Neuron (in vitro differentiated cells): ENCODE measurements at regions not wholly inside any gene's neighbourhood (a gene's known extent, or its start where the extent isn't known, plus 50 kb on each side); places are given as distances from the start of the nearest gene placed in this dataset.
"Not testable (repeated sequence)": the region's sequence is repeated elsewhere in the genome, so short reads cannot be mapped to it uniquely, and the experiment has no call there.

Experiments used
- H2AFZ ChIP-seq: one replicate; pipeline ENCODE4 v1.6.1; 2013; ENCODE audit warnings: low read depth, mild to moderate bottlenecking, inconsistent platforms, low read length, moderate library complexity
- H3K27me3 ChIP-seq: one replicate; pipeline ENCODE4 v1.6.1; 2013; ENCODE audit warnings: low read length; ENCODE audit not compliant: insufficient read depth
- H3K36me3 ChIP-seq: one replicate; pipeline ENCODE4 v1.6.1; 2013; ENCODE audit warnings: low read length; ENCODE audit not compliant: insufficient read depth
- H3K4me1 ChIP-seq: one replicate; pipeline ENCODE4 v1.6.1; 2013; ENCODE audit warnings: low read length; ENCODE audit not compliant: insufficient read depth
- H3K4me3 ChIP-seq: 2 replicates; pipeline ENCODE4 v1.5.1; 2013; ENCODE audit warnings: mild to moderate bottlenecking, low read length, moderate library complexity
- H3K9me3 ChIP-seq: one replicate; pipeline ENCODE4 v1.6.1; 2013; ENCODE audit warnings: low read length

DNA sequence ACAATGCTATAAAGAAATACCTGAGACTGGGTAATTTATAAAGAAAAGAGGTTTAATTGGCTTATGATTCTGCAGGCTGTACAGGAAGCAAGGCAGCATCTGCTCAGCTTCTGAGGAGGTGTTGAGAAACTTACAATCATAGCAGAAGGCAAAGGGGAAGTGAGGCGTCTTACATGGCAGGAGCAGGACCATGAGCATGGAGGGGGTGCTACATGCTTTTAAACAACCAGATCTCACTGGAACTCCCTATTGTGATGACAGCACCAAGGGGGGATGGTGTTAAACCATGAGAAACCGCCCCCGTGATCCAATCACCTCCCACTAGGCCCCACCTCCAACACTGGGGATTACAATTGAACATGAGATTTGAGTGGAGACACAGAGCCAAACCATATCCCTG, 163.7 kb upstream of the SLC38A2 start:
- H3K4me1 ChIP-seq, H3K4me3 ChIP-seq, H2AFZ ChIP-seq, H3K36me3 ChIP-seq, H3K27me3 ChIP-seq, H3K9me3 ChIP-seq: not testable (repeated sequence)

GRCh38 chr12:46535907-46536306, 163.3 kb upstream of the SLC38A2 start:
- no peaks in the 10 kb centered on the region for H3K27me3 ChIP-seq
- H3K4me3 ChIP-seq = no peak overlapping the region
- no peaks in the 10 kb centered on the region for H3K4me1 ChIP-seq
- no peak overlapping the region for H2AFZ ChIP-seq
- H3K9me3 ChIP-seq = no peaks in the 10 kb centered on the region
- H3K36me3 ChIP-seq = no peaks in the 10 kb centered on the region

DNA sequence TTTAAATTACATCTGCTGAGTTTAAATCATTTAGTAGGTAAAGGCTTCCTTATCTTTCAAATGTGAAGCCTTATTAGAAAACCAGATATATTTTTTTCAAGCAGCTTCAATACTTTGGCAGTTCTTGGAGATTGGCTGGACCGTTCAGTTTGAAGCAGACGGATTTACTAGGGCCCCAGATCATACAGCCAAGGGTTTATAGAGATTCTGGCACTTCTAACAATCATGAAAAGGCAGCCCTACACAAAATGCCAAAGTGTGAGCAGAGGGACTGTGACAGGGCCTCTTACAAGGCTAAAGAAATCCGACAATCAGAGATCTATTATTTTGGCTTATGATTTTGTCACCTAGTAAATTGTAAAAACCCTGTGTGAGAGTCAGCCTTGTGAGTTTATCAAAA, 162.8 kb upstream of the SLC38A2 start:
- Histone ChIP-seq H2AFZ (no peak overlapping the region), H3K4me3 (no peak overlapping the region), H3K4me1 (no peaks in the 10 kb centered on the region), H3K36me3 (no peaks in the 10 kb centered on the region), H3K27me3 (no peaks in the 10 kb centered on the region), H3K9me3 (no peaks in the 10 kb centered on the region)

DNA sequence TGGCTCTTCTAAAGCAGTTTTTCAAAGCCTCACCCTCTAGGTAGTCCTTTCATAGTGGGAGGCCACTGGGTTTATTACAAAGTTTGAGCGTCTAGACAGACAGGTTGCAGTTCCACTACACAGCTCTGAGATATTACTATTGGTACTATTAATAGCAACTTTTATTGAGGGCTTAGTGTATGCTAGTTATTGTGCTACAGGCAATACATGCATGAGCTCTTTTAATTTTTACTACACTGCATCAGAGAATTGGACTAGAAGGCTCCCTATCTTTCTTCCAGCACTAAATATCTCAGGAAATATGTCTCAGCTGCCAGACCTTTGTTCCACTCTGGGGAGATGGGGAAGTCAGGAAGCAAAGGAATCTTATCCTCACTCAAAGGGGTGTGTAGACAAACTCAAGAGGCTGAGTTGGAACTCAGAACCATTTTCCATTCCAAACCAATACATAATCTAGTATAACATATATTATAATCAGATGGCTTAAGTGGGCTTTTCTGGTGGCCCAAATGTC, 161.8 kb upstream of the SLC38A2 start:
- no peaks in the 10 kb centered on the region for H3K36me3 ChIP-seq
- no peaks in the 10 kb centered on the region for H3K9me3 ChIP-seq
- H3K27me3 ChIP-seq = no peaks in the 10 kb centered on the region
- H2AFZ ChIP-seq = no peak overlapping the region
- no peak overlapping the region for H3K4me3 ChIP-seq
- H3K4me1 ChIP-seq = no peaks in the 10 kb centered on the region

DNA sequence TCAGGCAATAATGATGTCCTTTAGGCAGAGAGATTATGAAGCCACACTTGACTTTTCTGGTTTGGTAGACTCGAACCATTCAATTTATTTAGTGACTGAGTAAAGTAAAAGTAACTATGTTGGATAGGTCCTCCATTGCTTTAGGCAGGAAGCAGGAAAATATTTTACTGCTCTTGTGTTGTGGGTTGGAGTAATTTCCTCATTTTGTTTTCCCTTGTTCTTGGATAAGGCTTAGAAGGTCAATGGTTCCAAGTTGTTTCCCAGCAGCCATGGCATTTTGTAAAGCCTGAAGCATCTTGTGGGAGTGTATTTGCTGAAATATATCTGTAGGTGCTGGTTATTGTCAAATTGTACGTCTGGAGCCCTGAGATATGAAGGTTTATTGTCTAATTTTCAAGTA, 161.2 kb upstream of the SLC38A2 start:
- H3K27me3 ChIP-seq = no peaks in the 10 kb centered on the region
- no peaks in the 10 kb centered on the region for H3K36me3 ChIP-seq
- no peak overlapping the region for H3K4me3 ChIP-seq
- H3K9me3 ChIP-seq = no peaks in the 10 kb centered on the region
- H3K4me1 ChIP-seq = no peaks in the 10 kb centered on the region
- H2AFZ ChIP-seq = no peak overlapping the region

DNA sequence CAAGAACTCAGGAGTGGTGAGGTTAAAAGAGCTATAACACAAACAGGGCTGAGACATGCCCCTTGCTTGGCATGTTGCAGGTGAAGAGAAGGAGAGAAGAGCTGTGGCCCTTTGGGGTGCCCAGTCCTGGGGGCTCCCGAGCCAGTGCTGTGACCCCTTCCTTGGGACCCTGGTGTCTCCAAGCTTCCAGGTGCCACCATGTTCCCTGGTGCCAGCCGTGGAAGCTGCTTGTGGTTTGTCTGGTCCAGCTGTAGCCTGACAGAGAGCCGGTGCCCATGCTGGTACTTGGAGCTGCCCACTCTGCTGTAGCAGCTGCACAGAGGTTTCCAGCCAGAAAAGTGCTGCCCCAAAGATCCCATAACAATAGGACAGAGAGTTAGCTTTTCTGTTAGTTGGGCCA, 159.2 kb upstream of the SLC38A2 start:
- Histone ChIP-seq H3K27me3 (no peaks in the 10 kb centered on the region), H3K9me3 (no peaks in the 10 kb centered on the region), H3K4me3 (no peak overlapping the region), H3K4me1 (no peaks in the 10 kb centered on the region), H2AFZ (no peak overlapping the region), H3K36me3 (no peaks in the 10 kb centered on the region)

DNA sequence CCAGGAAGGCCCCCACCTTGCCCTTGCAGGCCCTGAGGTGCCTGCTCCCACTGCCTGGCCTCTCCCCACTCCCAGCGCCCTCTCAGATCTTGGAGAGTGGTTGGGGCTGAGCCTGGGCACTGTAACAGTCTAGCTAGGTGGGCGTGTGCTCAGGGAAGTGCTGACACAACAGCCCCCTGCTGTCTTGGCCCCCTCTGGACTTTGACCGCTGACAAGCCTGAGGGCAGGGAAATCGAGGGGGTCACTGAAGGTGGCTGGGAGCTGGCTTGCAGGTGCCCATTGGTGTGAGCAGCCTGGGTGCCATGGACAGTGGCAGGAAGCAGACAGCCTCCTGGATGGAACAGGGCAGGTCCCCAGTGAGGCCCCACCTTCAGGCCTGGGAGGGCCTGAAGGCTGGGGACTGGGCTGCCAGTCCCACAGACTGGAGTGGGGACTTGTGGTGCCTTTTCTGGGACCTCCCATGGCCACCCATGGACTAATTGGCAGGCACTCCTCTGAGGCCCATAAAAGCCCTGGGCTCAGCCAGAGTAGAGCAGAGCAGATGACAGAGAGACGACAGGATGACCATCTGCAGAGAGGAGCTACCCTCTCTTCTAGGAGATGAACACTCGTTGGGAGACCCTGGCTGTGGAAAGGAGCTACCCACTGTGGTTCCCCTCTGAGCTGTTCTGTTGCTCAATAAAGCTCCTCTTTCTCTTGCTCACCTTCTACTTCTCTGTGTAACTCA, 158.6 kb upstream of the SLC38A2 start:
- Histone ChIP-seq H3K36me3 (no peaks in the 10 kb centered on the region), H3K4me3 (no peak overlapping the region), H3K27me3 (no peaks in the 10 kb centered on the region), H2AFZ (no peak overlapping the region), H3K9me3 (no peaks in the 10 kb centered on the region), H3K4me1 (no peaks in the 10 kb centered on the region)

DNA sequence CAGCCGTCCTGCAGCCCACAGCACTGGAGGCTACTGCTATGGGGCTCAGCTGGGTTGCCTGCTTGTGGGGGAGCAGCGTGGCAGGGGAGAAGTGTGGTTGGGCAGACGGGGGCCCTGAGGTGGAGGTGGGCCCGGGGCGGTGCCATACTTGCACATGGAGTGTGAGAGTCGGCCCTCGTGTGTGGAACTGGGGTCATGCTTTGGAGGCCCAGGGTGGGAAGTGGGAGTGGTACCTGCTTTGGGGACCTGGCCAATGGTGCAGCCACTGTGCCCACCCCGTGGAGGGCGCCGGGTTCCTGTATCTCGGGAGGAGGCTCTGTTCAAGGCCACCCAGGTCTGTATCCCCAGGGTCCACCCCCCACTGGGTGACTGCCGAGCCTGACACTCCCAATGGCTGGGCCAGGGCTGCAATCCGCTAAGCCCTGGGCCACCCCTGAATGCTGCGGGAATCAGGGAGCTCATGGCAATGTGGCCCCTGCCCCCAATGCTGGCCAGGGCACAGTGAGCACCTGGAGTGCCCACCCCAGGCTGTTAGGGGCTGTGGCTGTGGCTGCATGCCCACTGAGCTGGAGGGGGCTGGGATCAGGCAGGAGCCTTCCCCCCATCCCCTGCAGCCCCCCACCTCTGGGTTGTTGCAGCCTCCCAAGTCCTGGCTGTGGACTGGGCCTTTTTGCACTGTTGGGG, 157.9 kb upstream of the SLC38A2 start:
- Histone ChIP-seq H3K9me3 (no peaks in the 10 kb centered on the region), H3K4me1 (no peaks in the 10 kb centered on the region), H2AFZ (no peak overlapping the region), H3K4me3 (no peak overlapping the region), H3K36me3 (no peaks in the 10 kb centered on the region), H3K27me3 (no peaks in the 10 kb centered on the region)

DNA sequence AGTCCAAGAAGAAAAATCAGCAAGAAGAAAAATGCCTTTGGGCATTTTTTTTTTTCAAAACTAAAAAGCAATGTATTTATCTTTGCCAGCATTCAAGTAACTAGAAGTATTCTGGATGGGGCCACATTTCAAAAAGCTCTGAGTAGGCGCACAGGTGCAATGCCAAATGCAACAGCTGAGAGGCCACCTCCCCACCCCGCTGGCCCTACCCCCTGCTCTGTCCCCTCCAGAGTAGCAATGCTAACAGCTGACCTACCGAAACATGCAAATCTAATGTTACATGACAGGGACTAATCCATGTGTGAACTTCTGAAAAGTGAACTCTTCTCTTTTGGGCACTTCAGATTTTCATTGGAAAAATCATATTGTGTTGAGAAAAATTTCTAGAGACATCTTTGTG, 153.7 kb upstream of the SLC38A2 start:
- Histone ChIP-seq H3K36me3 (no peaks in the 10 kb centered on the region), H2AFZ (no peak overlapping the region), H3K4me3 (no peak overlapping the region), H3K4me1 (no peaks in the 10 kb centered on the region), H3K27me3 (no peaks in the 10 kb centered on the region), H3K9me3 (no peaks in the 10 kb centered on the region)

GRCh38 chr12:46524778-46525177, 152.2 kb upstream of the SLC38A2 start:
- Histone ChIP-seq H3K4me3 (no peak overlapping the region), H2AFZ (no peak overlapping the region), H3K27me3 (no peaks in the 10 kb centered on the region), H3K36me3 (no peaks in the 10 kb centered on the region), H3K9me3 (no peaks in the 10 kb centered on the region), H3K4me1 (no peaks in the 10 kb centered on the region)

- Histone ChIP-seq H3K36me3 (no peaks in the 10 kb centered on the region), H3K27me3 (no peaks in the 10 kb centered on the region), H3K4me1 (no peaks in the 10 kb centered on the region), H3K4me3 (no peak overlapping the region), H3K9me3 (no peaks in the 10 kb centered on the region), H2AFZ (no peak overlapping the region)
These were observed 151.5 kb upstream of the SLC38A2 start for GRCh38 chr12:46523863-46524770.

GRCh38 chr12:46523446-46523845, 150.9 kb upstream of the SLC38A2 start:
- Histone ChIP-seq H2AFZ (no peak overlapping the region), H3K4me1 (no peaks in the 10 kb centered on the region), H3K9me3 (no peaks in the 10 kb centered on the region), H3K4me3 (no peak overlapping the region), H3K27me3 (no peaks in the 10 kb centered on the region), H3K36me3 (no peaks in the 10 kb centered on the region)

DNA sequence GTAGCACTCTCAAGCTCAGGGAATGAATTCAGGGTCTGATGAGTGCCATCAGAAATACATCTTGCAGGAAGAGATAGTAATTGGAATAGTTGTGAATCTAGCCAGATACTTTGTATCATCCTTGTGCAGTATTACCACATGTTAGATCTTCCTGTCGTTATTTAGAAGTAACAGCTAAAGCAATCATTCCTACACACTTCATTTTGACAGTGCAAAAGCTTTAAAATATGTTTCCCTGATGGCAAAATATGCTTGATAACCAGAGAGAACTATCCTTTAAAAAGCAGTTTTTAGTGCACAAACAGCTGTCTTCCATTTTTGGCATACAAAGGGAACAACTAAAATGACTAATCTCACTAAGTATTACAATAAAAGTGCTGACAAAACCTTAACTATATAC, 149.5 kb upstream of the SLC38A2 start:
- Histone ChIP-seq H3K4me1 (no peaks in the 10 kb centered on the region), H3K36me3 (no peaks in the 10 kb centered on the region), H3K27me3 (no peaks in the 10 kb centered on the region), H3K4me3 (no peak overlapping the region), H2AFZ (no peak overlapping the region), H3K9me3 (no peaks in the 10 kb centered on the region)
